HEK293T (cell line): ENCODE measurements at regions not wholly inside any gene's neighbourhood (a gene's known extent, or its start where the extent isn't known, plus 50 kb on each side); places are given as distances from the start of the nearest gene placed in this dataset.

Experiments used
- BHLHE40 ChIP-seq: fragments of 450-650 bp; IDR thresholded peaks from 2 replicates; pipeline ENCODE4 v1.6.1; 2016; ENCODE audit warnings: mild to moderate bottlenecking, moderate library complexity, borderline replicate concordance
- CTBP1 ChIP-seq: fragments of 450-650 bp; IDR thresholded peaks from 2 replicates; pipeline ENCODE4 v1.6.1; 2016; ENCODE audit warnings: borderline replicate concordance
- ELF4 ChIP-seq: fragments of 450-650 bp; IDR thresholded peaks from 2 replicates; pipeline ENCODE4 v1.6.1; 2017; ENCODE audit warnings: antibody characterized with exemption
- FOXA1 ChIP-seq: fragments of 450-650 bp; IDR thresholded peaks from 2 replicates; pipeline ENCODE4 v1.6.1; 2016; ENCODE audit warnings: mild to moderate bottlenecking
- FOXK2 ChIP-seq: fragments of 450-650 bp; IDR thresholded peaks from 2 replicates; pipeline ENCODE4 v1.6.1; 2016; ENCODE audit warnings: mild to moderate bottlenecking
- FOXM1 ChIP-seq: fragments of 450-650 bp; IDR thresholded peaks from 2 replicates; pipeline ENCODE4 v1.6.1; 2017; ENCODE audit warnings: mild to moderate bottlenecking, borderline replicate concordance
- L3MBTL2 ChIP-seq: fragments of 450-650 bp; conservative IDR thresholded peaks from 2 replicates; pipeline ENCODE4 v1.6.1; 2016; ENCODE audit warnings: mild to moderate bottlenecking
- LEF1 ChIP-seq: fragments of 450-650 bp; IDR thresholded peaks from 2 replicates; pipeline ENCODE4 v1.6.1; 2017; ENCODE audit warnings: mild to moderate bottlenecking, borderline replicate concordance
- NFRKB ChIP-seq: fragments of 450-650 bp; IDR thresholded peaks from 2 replicates; pipeline ENCODE4 v1.6.1; 2016; ENCODE audit warnings: mild to moderate bottlenecking, moderate library complexity
- SP1 ChIP-seq: fragments of 450-650 bp; IDR thresholded peaks from 2 replicates; pipeline ENCODE4 v1.6.1; 2017
- TARDBP ChIP-seq: fragments of 450-650 bp; IDR thresholded peaks from 2 replicates; pipeline ENCODE4 v1.6.1; 2016
- TF ChIP-seq, protein P1 (sequence below): fragments of 450-650 bp; IDR thresholded peaks from 2 replicates; pipeline ENCODE4 v1.6.1; 2016

DNA sequence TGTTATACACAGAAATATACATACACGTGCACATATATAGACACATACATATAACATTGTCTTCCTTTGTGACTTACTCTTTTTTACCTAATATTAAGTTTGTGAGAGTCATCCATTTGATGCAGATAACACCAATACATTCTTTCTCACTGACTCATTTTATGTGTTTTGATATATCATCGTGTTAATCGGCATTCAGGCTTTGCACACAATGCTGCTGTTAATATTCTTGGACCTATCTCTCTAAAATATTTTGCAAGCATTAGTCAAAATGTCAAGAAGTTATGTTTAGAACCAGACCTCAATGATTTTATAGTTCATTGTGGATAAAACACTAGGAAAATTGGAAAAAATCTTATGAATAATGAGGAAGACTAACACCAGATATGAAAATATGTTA is 441.1 kb downstream of the LRATD1 start:
- no peak for TF ChIP-seq BHLHE40
- no peak for TF ChIP-seq SP1
- no peak for TF ChIP-seq TARDBP
- TF ChIP-seq FOXK2 = no peak
- TF ChIP-seq NFRKB = no peak
- no peak for TF ChIP-seq FOXA1
- TF ChIP-seq FOXM1 = no peak
- TF ChIP-seq ELF4 = no peak
- TF ChIP-seq, protein P1, sequence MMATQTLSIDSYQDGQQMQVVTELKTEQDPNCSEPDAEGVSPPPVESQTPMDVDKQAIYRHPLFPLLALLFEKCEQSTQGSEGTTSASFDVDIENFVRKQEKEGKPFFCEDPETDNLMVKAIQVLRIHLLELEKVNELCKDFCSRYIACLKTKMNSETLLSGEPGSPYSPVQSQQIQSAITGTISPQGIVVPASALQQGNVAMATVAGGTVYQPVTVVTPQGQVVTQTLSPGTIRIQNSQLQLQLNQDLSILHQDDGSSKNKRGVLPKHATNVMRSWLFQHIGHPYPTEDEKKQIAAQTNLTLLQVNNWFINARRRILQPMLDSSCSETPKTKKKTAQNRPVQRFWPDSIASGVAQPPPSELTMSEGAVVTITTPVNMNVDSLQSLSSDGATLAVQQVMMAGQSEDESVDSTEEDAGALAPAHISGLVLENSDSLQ = no peak
- no peak for TF ChIP-seq L3MBTL2
- TF ChIP-seq LEF1 = no peak
- no peak for TF ChIP-seq CTBP1
